ENCODE measurements at regions not wholly inside any gene's neighbourhood (a gene's known extent, or its start where the extent isn't known, plus 50 kb on each side); places are given as distances from the start of the nearest gene placed in this dataset.
A peak's percentile ranks its signal among the peaks of the same experiment; 100 is the strongest.

- H3K9ac ChIP-seq: no peak overlapping the region
- H4K20me1 ChIP-seq (ENCODE audit: insufficient read depth): peaks cover 31% of the 10 kb centered on the region
- H3K79me2 ChIP-seq (ENCODE audit: insufficient read depth, low read depth): peaks cover 86% of the 10 kb centered on the region
- H3K27ac ChIP-seq: no peak overlapping the region
- H3K27me3 ChIP-seq (ENCODE audit: insufficient read depth, low read depth): no peaks in the 10 kb centered on the region
- no peak overlapping the region; the same call in 1 of the 2 replicates for H3K4me2 ChIP-seq
- TF ChIP-seq CTCF (conservative IDR thresholded peaks at IDR 0.05; ENCODE audit: low read depth, low read length): peak; percentile 81
- H3K36me3 ChIP-seq (ENCODE audit: insufficient read depth): no peaks in the 10 kb centered on the region
- H2AFZ ChIP-seq (ENCODE audit: low read depth): no peak overlapping the region
- H3K4me1 ChIP-seq (ENCODE audit: low read depth, poor library complexity, severe bottlenecking): peaks cover 50% of the 10 kb centered on the region
- H3K4me3 ChIP-seq (IDR thresholded peaks at IDR 0.05; ENCODE audit: insufficient read depth, low read depth, low read length): no peak overlapping the region
Measured at GRCh38 chr6:56708810-56709597, 66.3 kb upstream of the DST start.

GRCh38 chr6:56706981-56707726 lies 64.5 kb upstream of the DST start:
- Histone ChIP-seq H3K36me3 (ENCODE audit: insufficient read depth) (no peaks in the 10 kb centered on the region), H4K20me1 (ENCODE audit: insufficient read depth) (peaks cover 26% of the 10 kb centered on the region), H3K4me2 (no peak overlapping the region), H3K27me3 (ENCODE audit: insufficient read depth, low read depth) (no peaks in the 10 kb centered on the region), H2AFZ (ENCODE audit: low read depth) (no peak overlapping the region), H3K9ac (no peak overlapping the region), H3K27ac (no peak overlapping the region), H3K4me3 (IDR thresholded peaks at IDR 0.05; ENCODE audit: insufficient read depth, low read depth, low read length) (no peak overlapping the region), H3K79me2 (ENCODE audit: insufficient read depth, low read depth) (peaks cover 85% of the 10 kb centered on the region), H3K4me1 (ENCODE audit: low read depth, poor library complexity, severe bottlenecking) (peaks cover 35% of the 10 kb centered on the region)
- TF ChIP-seq CTCF (conservative IDR thresholded peaks at IDR 0.05; ENCODE audit: low read depth, low read length): no peak

- no peak overlapping the region for H3K27ac ChIP-seq
- no peaks in the 10 kb centered on the region for H3K36me3 ChIP-seq (ENCODE audit: insufficient read depth)
- no peak overlapping the region for H3K4me2 ChIP-seq
- no peak overlapping the region for H3K9ac ChIP-seq
- no peak overlapping the region for H3K4me3 ChIP-seq (IDR thresholded peaks at IDR 0.05; ENCODE audit: insufficient read depth, low read depth, low read length)
- H4K20me1 ChIP-seq (ENCODE audit: insufficient read depth): no peaks in the 10 kb centered on the region; the same call in 1 of the 2 replicates
- peak; percentile 68 for TF ChIP-seq CTCF (conservative IDR thresholded peaks at IDR 0.05; ENCODE audit: low read depth, low read length)
- peaks cover 40% of the 10 kb centered on the region; the same call in 1 of the 2 replicates for H3K79me2 ChIP-seq (ENCODE audit: insufficient read depth, low read depth)
- H3K4me1 ChIP-seq (ENCODE audit: low read depth, poor library complexity, severe bottlenecking): peaks cover 3% of the 10 kb centered on the region
- H3K27me3 ChIP-seq (ENCODE audit: insufficient read depth, low read depth): no peaks in the 10 kb centered on the region
- H2AFZ ChIP-seq (ENCODE audit: low read depth): no peak overlapping the region
Measured at GRCh38 chr6:56699066-56699654, 56.5 kb upstream of the DST start.

- Histone ChIP-seq H2AFZ (ENCODE audit: low read depth) (no peak overlapping the region), H3K4me1 (ENCODE audit: low read depth, poor library complexity, severe bottlenecking) (peaks cover 34% of the 10 kb centered on the region), H3K36me3 (ENCODE audit: insufficient read depth) (no peaks in the 10 kb centered on the region), H3K27ac (no peak overlapping the region), H4K20me1 (ENCODE audit: insufficient read depth) (no peaks in the 10 kb centered on the region; the same call in 1 of the 2 replicates), H3K9ac (no peak overlapping the region), H3K27me3 (ENCODE audit: insufficient read depth, low read depth) (no peaks in the 10 kb centered on the region), H3K4me2 (no peak overlapping the region), H3K4me3 (IDR thresholded peaks at IDR 0.05; ENCODE audit: insufficient read depth, low read depth, low read length) (no peak overlapping the region), H3K79me2 (ENCODE audit: insufficient read depth, low read depth) (peaks cover 21% of the 10 kb centered on the region; the same call in 1 of the 2 replicates)
- TF ChIP-seq CTCF (conservative IDR thresholded peaks at IDR 0.05; ENCODE audit: low read depth, low read length): no peak
Measured at GRCh38 chr6:56695702-56696101, 53.0 kb upstream of the DST start.

Data from KMS-11 (cell line).